Neural cell (in vitro differentiated cells): ENCODE measurements at regions not wholly inside any gene's neighbourhood (a gene's known extent, or its start where the extent isn't known, plus 50 kb on each side); places are given as distances from the start of the nearest gene placed in this dataset.

ENCODE experiments used
- H2AFZ ChIP-seq: fragments of 200-600, 300-800 bp; sonication (generic), shearing (Covaris generic); 2 replicates; pipeline ENCODE4 v1.6.0; 2014; ENCODE audit warnings: low read depth, mild to moderate bottlenecking, antibody characterized with exemption, low read length, moderate library complexity
- H3F3A ChIP-seq: fragments of 200-600 bp; shearing (Covaris generic); 2 replicates; pipeline ENCODE4 v1.6.1; 2016; ENCODE audit warnings: mild to moderate bottlenecking, moderate library complexity, mixed read lengths, antibody characterized with exemption, low read length; ENCODE audit not compliant: insufficient read depth, poor library complexity, severe bottlenecking
- H3K27ac ChIP-seq: fragments of 200-600, 300-800 bp; sonication (generic), shearing (Covaris generic); 2 replicates; pipeline ENCODE4 v1.5.1; 2014; ENCODE audit warnings: mild to moderate bottlenecking, low read length, moderate library complexity
- H3K27me3 ChIP-seq: fragments of 300-800, 200-600 bp; sonication (generic), shearing (Covaris generic); 2 replicates; pipeline ENCODE4 v1.6.0; 2014; ENCODE audit warnings: mild to moderate bottlenecking, low read depth, low read length, moderate library complexity; ENCODE audit not compliant: insufficient read depth
- H3K36me3 ChIP-seq: fragments of 300-800, 200-600 bp; sonication (generic), shearing (Covaris generic); 2 replicates; pipeline ENCODE4 v1.5.1; 2014; ENCODE audit warnings: mild to moderate bottlenecking, antibody characterized with exemption, low read length, moderate library complexity; ENCODE audit not compliant: insufficient read depth
- H3K4me2 ChIP-seq: fragments of 300-800, 200-600 bp; sonication (generic), shearing (Covaris generic); 2 replicates; pipeline ENCODE4 v1.6.0; 2014; ENCODE audit warnings: mild to moderate bottlenecking, low read length
- H3K4me3 ChIP-seq: fragments of 300-800, 200-600 bp; sonication (generic), shearing (Covaris generic); 2 replicates; pipeline ENCODE4 v1.5.1; 2014; ENCODE audit warnings: mild to moderate bottlenecking, low read length, moderate library complexity
- H3K79me2 ChIP-seq: fragments of 200-600 bp; shearing (Covaris generic); replicated peaks from 2 replicates; pipeline ENCODE4 v1.6.0; 2014; ENCODE audit warnings: mild to moderate bottlenecking, low read length, moderate library complexity; ENCODE audit not compliant: insufficient read depth
- H3K9ac ChIP-seq: fragments of 300-800, 200-600 bp; sonication (generic), shearing (Covaris generic); 2 replicates; pipeline ENCODE4 v1.6.1; 2016; ENCODE audit warnings: mild to moderate bottlenecking, low read length, mixed read lengths
- H3K9me2 ChIP-seq: fragments of 200-600 bp; shearing (Covaris generic); 2 replicates; pipeline ENCODE4 v1.6.1; 2016; ENCODE audit warnings: mild to moderate bottlenecking, low read length, mixed read lengths; ENCODE audit not compliant: insufficient read depth
- H3K9me3 ChIP-seq: fragments of 200-600, 300-800 bp; sonication (generic), shearing (Covaris generic); 2 replicates; pipeline ENCODE4 v1.6.1; 2016; ENCODE audit warnings: mild to moderate bottlenecking, mixed run types, low read length, moderate library complexity, mixed read lengths
- H4K20me1 ChIP-seq: fragments of 200-600 bp; shearing (Covaris generic); 2 replicates; pipeline ENCODE4 v1.6.1; 2016; ENCODE audit warnings: mild to moderate bottlenecking, mixed run types; ENCODE audit not compliant: insufficient read depth
- EP300 ChIP-seq: fragments of 450-650 bp; conservative IDR thresholded peaks from 2 replicates; pipeline ENCODE4 v1.6.1; 2014; ENCODE audit warnings: antibody characterized with exemption, mild to moderate bottlenecking, moderate library complexity; ENCODE audit not compliant: poor library complexity, severe bottlenecking
- EZH2 ChIP-seq: fragments of 200-600, 300-800 bp; shearing (Covaris generic), sonication (generic); IDR thresholded peaks from 2 replicates; pipeline ENCODE4 v1.6.1; 2014; ENCODE audit warnings: antibody characterized with exemption, low read length, borderline replicate concordance, mild to moderate bottlenecking; ENCODE audit not compliant: insufficient read depth, poor library complexity, severe bottlenecking
- MXI1 ChIP-seq: fragments of 450-650 bp; conservative IDR thresholded peaks from 2 replicates; pipeline ENCODE4 v1.6.1; 2014; ENCODE audit warnings: antibody characterized with exemption, mild to moderate bottlenecking; ENCODE audit not compliant: poor library complexity, severe bottlenecking
- POLR2AphosphoS5 ChIP-seq: IDR thresholded peaks from 2 replicates; pipeline ENCODE4 v1.6.1; 2012
- RAD21 ChIP-seq: fragments of 450-650 bp; conservative IDR thresholded peaks from 2 replicates; pipeline ENCODE4 v1.6.1; 2014; ENCODE audit warnings: antibody characterized with exemption, mild to moderate bottlenecking, moderate library complexity
- SMC3 ChIP-seq: fragments of 450-650 bp; conservative IDR thresholded peaks from 2 replicates; pipeline ENCODE4 v1.6.1; 2014; ENCODE audit warnings: antibody characterized with exemption, mild to moderate bottlenecking, moderate library complexity; ENCODE audit not compliant: poor library complexity
- TAF1 ChIP-seq: IDR thresholded peaks from 2 replicates; pipeline ENCODE4 v1.6.1; 2012; ENCODE audit warnings: low read depth
- TF ChIP-seq, protein P1 (sequence below): fragments of 450-650 bp; IDR thresholded peaks from 2 replicates; pipeline ENCODE4 v1.5.1; 2014; ENCODE audit warnings: antibody characterized with exemption, mild to moderate bottlenecking, moderate library complexity; ENCODE audit not compliant: poor library complexity, severe bottlenecking
- TF ChIP-seq, protein P2 (sequence below): IDR thresholded peaks from 2 replicates; pipeline ENCODE4 v1.6.1; 2012; ENCODE audit warnings: borderline replicate concordance

DNA sequence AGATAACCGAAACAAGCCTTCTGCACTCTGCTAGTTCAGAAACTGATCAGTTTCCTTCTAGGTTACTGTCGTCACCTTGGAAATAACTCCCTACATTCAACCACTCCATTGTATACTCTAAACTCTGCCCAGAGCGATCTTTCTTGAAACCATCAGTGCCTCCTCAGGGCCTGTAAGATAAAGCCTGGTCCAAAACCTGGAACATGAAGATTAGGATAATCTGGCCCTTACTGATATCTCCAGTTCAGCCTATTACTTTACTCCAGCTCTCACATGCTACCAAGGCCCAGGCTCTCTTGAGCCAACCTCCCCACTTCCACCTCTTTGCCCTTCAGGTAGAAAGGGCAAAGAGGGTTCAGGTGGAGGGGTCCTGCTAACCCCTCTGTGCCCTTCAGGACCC lies 125.3 kb upstream of the RXFP2 start:
- Histone ChIP-seq H3K36me3 (no peaks in the 10 kb centered on the region), H3K79me2 (no peaks in the 10 kb centered on the region), H3K9me3 (no peaks in the 10 kb centered on the region), H3K9ac (no peak overlapping the region), H2AFZ (no peak overlapping the region), H3K27ac (no peak overlapping the region), H4K20me1 (no peaks in the 10 kb centered on the region), H3K4me3 (no peak overlapping the region), H3F3A (no peaks in the 10 kb centered on the region), H3K9me2 (no peaks in the 10 kb centered on the region), H3K4me2 (no peak overlapping the region), H3K27me3 (no peaks in the 10 kb centered on the region)
- TF ChIP-seq TAF1 (no peak), SMC3 (no peak), POLR2AphosphoS5 (no peak), MXI1 (no peak), RAD21 (no peak), EP300 (no peak), EZH2 (no peak)
- TF ChIP-seq, protein P1, sequence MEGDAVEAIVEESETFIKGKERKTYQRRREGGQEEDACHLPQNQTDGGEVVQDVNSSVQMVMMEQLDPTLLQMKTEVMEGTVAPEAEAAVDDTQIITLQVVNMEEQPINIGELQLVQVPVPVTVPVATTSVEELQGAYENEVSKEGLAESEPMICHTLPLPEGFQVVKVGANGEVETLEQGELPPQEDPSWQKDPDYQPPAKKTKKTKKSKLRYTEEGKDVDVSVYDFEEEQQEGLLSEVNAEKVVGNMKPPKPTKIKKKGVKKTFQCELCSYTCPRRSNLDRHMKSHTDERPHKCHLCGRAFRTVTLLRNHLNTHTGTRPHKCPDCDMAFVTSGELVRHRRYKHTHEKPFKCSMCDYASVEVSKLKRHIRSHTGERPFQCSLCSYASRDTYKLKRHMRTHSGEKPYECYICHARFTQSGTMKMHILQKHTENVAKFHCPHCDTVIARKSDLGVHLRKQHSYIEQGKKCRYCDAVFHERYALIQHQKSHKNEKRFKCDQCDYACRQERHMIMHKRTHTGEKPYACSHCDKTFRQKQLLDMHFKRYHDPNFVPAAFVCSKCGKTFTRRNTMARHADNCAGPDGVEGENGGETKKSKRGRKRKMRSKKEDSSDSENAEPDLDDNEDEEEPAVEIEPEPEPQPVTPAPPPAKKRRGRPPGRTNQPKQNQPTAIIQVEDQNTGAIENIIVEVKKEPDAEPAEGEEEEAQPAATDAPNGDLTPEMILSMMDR = no peak
- TF ChIP-seq, protein P2, sequence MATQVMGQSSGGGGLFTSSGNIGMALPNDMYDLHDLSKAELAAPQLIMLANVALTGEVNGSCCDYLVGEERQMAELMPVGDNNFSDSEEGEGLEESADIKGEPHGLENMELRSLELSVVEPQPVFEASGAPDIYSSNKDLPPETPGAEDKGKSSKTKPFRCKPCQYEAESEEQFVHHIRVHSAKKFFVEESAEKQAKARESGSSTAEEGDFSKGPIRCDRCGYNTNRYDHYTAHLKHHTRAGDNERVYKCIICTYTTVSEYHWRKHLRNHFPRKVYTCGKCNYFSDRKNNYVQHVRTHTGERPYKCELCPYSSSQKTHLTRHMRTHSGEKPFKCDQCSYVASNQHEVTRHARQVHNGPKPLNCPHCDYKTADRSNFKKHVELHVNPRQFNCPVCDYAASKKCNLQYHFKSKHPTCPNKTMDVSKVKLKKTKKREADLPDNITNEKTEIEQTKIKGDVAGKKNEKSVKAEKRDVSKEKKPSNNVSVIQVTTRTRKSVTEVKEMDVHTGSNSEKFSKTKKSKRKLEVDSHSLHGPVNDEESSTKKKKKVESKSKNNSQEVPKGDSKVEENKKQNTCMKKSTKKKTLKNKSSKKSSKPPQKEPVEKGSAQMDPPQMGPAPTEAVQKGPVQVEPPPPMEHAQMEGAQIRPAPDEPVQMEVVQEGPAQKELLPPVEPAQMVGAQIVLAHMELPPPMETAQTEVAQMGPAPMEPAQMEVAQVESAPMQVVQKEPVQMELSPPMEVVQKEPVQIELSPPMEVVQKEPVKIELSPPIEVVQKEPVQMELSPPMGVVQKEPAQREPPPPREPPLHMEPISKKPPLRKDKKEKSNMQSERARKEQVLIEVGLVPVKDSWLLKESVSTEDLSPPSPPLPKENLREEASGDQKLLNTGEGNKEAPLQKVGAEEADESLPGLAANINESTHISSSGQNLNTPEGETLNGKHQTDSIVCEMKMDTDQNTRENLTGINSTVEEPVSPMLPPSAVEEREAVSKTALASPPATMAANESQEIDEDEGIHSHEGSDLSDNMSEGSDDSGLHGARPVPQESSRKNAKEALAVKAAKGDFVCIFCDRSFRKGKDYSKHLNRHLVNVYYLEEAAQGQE = no peak

DNA sequence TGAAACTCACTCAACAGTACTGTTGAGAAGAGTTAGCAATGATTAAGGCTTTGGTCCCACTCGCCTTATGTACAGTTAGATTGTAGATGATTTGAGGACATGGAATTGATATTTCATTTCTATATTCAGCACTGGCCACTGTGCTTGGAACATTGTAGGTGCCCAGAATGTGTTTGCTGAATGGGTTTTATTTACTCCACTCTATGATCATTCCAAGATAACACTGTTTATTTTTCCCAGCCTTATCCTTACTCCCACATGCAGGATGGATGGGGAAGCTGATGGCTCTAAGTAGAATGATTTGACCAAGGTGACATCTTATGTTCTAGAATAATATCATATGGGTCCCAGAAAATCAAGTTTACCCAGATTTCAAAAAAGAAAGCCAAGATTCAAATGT lies 124.6 kb upstream of the RXFP2 start:
- H3K9ac ChIP-seq = no peak overlapping the region
- H3K27me3 ChIP-seq = no peaks in the 10 kb centered on the region
- H4K20me1 ChIP-seq = no peaks in the 10 kb centered on the region
- no peak overlapping the region for H3K4me2 ChIP-seq
- no peaks in the 10 kb centered on the region for H3K9me2 ChIP-seq
- H2AFZ ChIP-seq = no peak overlapping the region
- H3K27ac ChIP-seq = no peak overlapping the region
- H3F3A ChIP-seq = no peaks in the 10 kb centered on the region
- no peak overlapping the region for H3K4me3 ChIP-seq
- H3K9me3 ChIP-seq = no peaks in the 10 kb centered on the region
- H3K79me2 ChIP-seq = no peaks in the 10 kb centered on the region
- no peaks in the 10 kb centered on the region for H3K36me3 ChIP-seq
- no peak for TF ChIP-seq EZH2
- no peak for TF ChIP-seq MXI1
- TF ChIP-seq POLR2AphosphoS5 = no peak
- no peak for TF ChIP-seq SMC3
- TF ChIP-seq, protein P2 = no peak
- no peak for TF ChIP-seq EP300
- TF ChIP-seq RAD21 = no peak
- TF ChIP-seq, protein P1 = no peak
- TF ChIP-seq TAF1 = no peak
